Fibroblast of skin of left biceps (primary cell): ENCODE measurements at regions not wholly inside any gene's neighbourhood (a gene's known extent, or its start where the extent isn't known, plus 50 kb on each side); places are given as distances from the start of the nearest gene placed in this dataset.

Experiments
- DNase-seq, 2 experiments: peaks; one replicate each; pipeline ENCODE4 v3.0.0-alpha.2; 2013; ENCODE audit warnings: low read depth in 2 of 2

GRCh38 chr3:17949101-17949500 lies 206.7 kb upstream of the TBC1D5 start:
- DNase-seq = no peak

- DNase-seq = no peak
These were observed 205.4 kb upstream of the TBC1D5 start for GRCh38 chr3:17947833-17948232.

GRCh38 chr3:17946619-17947018 lies 204.2 kb upstream of the TBC1D5 start:
- no peak for DNase-seq

GRCh38 chr3:17945799-17946399 lies 203.5 kb upstream of the TBC1D5 start:
- no peak for DNase-seq

GRCh38 chr3:17945018-17945798 lies 202.8 kb upstream of the TBC1D5 start:
- DNase-seq = no peak

- no peak for DNase-seq
These were observed 200.4 kb upstream of the TBC1D5 start for GRCh38 chr3:17942856-17943255.

GRCh38 chr3:17941766-17942165 lies 199.3 kb upstream of the TBC1D5 start:
- no peak for DNase-seq

- DNase-seq = no peak
These were observed 198.7 kb upstream of the TBC1D5 start for GRCh38 chr3:17941152-17941551.

GRCh38 chr3:17939157-17939556 lies 196.7 kb upstream of the TBC1D5 start:
- no peak for DNase-seq

GRCh38 chr3:17938313-17938712 lies 195.9 kb upstream of the TBC1D5 start:
- no peak for DNase-seq

- no peak for DNase-seq
These were observed 194.5 kb upstream of the TBC1D5 start for GRCh38 chr3:17936736-17937480.

- DNase-seq = no peak
These were observed 192.8 kb upstream of the TBC1D5 start for GRCh38 chr3:17935222-17935621.

- no peak for DNase-seq
These were observed 189.8 kb upstream of the TBC1D5 start for GRCh38 chr3:17932136-17932771.

- DNase-seq = no peak
These were observed 188.7 kb upstream of the TBC1D5 start for GRCh38 chr3:17931131-17931530.

- no peak for DNase-seq
These were observed 186.2 kb upstream of the TBC1D5 start for GRCh38 chr3:17928502-17929145.

GRCh38 chr3:17927036-17927435 lies 184.6 kb upstream of the TBC1D5 start:
- DNase-seq = no peak

GRCh38 chr3:17915341-17915740 lies 172.9 kb upstream of the TBC1D5 start:
- DNase-seq = no peak

- DNase-seq = no peak
These were observed 170.9 kb upstream of the TBC1D5 start for GRCh38 chr3:17913359-17913758.

- no peak for DNase-seq
These were observed 169.7 kb upstream of the TBC1D5 start for GRCh38 chr3:17911986-17912760.

- no peak for DNase-seq
These were observed 168.5 kb upstream of the TBC1D5 start for GRCh38 chr3:17910922-17911321.

- DNase-seq = no peak
These were observed 167.3 kb upstream of the TBC1D5 start for GRCh38 chr3:17909714-17910113.
